ENCODE measurements at regions not wholly inside any gene's neighbourhood (a gene's known extent, or its start where the extent isn't known, plus 50 kb on each side); places are given as distances from the start of the nearest gene placed in this dataset.

DNA sequence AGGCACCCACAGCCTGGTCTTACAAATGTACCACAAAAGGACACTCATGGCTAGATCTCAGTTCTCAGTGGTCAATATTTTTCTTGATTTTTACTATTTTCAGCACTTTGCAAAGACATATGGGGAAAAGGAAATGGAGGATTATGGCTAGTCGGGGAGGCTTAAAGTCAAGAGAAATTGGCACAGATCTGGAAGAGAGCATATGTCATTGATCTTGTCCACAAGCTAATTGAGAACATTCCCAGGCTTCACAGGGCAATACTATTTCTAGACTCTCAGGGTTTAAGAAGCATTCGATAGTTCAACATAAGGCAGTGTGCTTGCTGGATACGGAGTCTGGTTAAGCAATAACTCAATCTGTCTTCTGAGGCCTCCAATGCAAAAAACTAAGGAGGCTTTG lies 285.8 kb downstream of the ZNF608 start:
- H3K4me3 ChIP-seq (ENCODE audit: low read length), result no peak overlapping the region
- no peak for DNase-seq (ENCODE audit: low read depth, low spot score)

DNA sequence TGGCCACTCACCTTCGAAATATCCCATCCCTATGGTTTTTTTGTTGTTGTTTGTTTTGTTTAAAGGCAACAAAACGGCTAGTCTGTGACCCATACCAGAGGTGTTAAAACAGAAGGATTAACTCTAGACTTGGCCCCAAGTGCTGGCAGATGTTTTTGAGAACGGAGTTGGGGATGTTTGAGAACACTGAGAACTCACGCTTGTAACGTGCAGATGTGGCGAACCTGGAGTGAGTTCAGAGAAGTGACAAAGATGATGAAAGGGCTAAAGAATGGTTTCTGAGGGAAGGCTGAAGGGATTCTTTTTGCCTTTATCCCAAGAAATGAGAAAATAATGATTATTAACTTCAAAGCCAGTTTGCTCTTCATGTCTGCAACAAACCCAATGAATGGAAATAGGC lies 286.5 kb downstream of the ZNF608 start:
- H3K4me3 ChIP-seq (ENCODE audit: low read length), result no peak overlapping the region
- no peak for DNase-seq (ENCODE audit: low read depth, low spot score)

DNA sequence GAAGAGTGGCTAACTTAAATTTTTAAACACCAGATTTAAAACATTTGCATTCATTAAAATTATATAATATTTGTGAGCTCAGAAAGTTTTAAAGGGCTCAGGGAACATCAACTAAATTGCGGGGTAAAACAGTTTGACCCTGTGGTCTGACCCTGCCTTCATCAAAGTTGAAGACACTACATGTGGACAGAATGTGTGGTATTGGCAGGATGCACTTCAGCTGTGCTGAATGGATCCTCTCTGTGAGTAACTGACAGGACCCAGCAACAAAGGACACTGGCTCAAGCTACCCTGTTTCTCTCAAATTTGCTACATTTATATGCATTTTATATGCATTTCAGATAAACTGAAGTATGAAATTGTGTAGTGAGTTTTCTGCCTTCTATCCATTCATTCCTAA lies 288.5 kb downstream of the ZNF608 start:
- no peak for DNase-seq (ENCODE audit: low read depth, low spot score)
- no peak overlapping the region for H3K4me3 ChIP-seq (ENCODE audit: low read length)

GRCh38 chr5:124457101-124457500 lies 289.3 kb downstream of the ZNF608 start:
- DNase-seq (ENCODE audit: low read depth, low spot score), result no peak
- no peak overlapping the region for H3K4me3 ChIP-seq (ENCODE audit: low read length)

DNA sequence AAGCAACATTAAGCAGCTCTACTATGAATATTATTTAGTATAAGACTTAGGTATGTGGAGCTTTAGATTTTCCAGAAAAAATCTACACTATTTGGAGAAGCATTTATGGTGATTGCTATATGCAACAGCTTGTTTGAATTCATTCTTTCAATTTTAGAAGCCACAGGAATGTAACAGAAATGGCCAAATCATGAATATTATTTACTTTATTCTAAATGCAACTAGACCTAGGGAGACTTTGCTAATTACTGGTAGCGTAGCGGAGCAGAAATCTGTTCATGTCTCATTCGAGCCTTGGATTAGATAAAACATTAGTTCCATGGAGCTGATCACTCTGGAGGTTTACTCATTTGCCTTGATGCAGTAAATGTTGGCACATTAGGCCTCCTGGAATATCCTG lies 290.2 kb downstream of the ZNF608 start:
- H3K4me3 ChIP-seq (ENCODE audit: low read length), result no peak overlapping the region
- DNase-seq (ENCODE audit: low read depth, low spot score), result no peak

DNA sequence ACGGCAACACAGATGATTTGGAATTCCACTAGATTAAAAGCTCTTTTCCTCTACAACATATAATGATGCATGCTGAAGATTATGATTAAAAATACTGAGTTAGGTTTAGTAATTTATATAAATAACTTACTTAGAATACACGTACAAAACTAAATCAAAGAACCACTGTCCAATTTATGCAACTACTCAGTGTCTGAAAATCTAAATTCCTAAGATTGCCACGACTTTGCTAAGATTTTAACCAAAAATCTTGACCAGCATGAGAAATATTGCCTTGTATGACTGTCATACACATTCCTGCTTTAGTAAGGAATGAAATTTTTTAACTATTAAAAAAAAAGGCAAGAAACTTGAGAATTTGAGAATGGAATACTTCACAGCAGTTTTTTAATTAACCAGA lies 292.4 kb downstream of the ZNF608 start:
- no peak for DNase-seq (ENCODE audit: low read depth, low spot score)
- no peak overlapping the region for H3K4me3 ChIP-seq (ENCODE audit: low read length)

GRCh38 chr5:124453221-124454051 lies 293.0 kb downstream of the ZNF608 start:
- H3K4me3 ChIP-seq (ENCODE audit: low read length), result no peak overlapping the region
- no peak for DNase-seq (ENCODE audit: low read depth, low spot score)

DNA sequence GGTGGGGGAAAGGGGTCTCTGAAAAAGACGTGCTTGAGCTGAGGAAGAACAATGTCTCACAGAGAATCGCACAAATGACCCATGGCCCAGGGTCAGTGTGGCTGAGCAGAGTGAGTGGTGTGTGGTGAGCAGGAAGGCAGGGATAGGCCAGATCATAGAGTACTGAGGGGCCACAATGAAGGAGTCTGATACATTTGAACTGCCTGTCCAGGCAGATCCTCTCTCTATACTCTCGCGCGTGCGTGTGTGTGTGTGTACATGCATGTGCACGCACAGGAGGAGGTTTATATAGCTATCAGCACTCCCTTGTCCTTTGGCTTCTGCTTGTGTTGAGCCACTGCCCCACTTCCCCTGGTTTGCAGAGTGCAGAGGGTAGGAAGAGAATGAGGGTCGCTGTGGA lies 294.0 kb downstream of the ZNF608 start:
- no peak for DNase-seq (ENCODE audit: low read depth, low spot score)
- no peak overlapping the region for H3K4me3 ChIP-seq (ENCODE audit: low read length)

- no peak overlapping the region for H3K4me3 ChIP-seq (ENCODE audit: low read length)
- no peak for DNase-seq (ENCODE audit: low read depth, low spot score)
Measured at GRCh38 chr5:124451721-124452383, 294.6 kb downstream of the ZNF608 start.

- no peak overlapping the region for H3K4me3 ChIP-seq (ENCODE audit: low read length)
- no peak for DNase-seq (ENCODE audit: low read depth, low spot score)
Measured at GRCh38 chr5:124446120-124446519, 300.3 kb downstream of the ZNF608 start.

DNA sequence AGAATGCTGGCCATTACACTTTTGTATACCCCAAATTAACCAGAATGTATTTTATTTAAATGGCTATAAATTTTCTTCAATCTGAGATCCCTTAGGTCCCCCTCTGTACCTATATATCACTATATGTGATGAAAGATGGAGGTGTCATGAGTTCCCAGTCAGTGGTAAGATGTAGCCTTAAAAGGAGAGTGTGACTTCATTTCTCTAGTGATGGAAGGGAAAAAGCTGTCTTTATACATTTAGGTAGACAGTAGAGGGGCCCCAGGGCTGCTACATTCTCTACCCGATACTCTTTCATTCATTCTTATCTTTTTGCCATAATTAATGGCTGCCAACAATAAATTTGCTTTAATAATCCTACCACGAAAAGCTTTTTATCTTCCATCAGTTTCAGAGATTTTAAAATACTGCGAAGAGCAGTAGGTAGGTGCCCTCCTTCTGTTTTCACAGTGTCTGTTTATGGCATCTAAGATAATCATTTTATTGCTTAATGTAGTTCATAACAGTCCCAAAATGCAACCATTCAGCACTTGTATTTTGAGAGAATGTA lies 301.3 kb downstream of the ZNF608 start:
- H3K4me3 ChIP-seq (ENCODE audit: low read length), result no peak overlapping the region
- DNase-seq (ENCODE audit: low read depth, low spot score), result no peak

DNA sequence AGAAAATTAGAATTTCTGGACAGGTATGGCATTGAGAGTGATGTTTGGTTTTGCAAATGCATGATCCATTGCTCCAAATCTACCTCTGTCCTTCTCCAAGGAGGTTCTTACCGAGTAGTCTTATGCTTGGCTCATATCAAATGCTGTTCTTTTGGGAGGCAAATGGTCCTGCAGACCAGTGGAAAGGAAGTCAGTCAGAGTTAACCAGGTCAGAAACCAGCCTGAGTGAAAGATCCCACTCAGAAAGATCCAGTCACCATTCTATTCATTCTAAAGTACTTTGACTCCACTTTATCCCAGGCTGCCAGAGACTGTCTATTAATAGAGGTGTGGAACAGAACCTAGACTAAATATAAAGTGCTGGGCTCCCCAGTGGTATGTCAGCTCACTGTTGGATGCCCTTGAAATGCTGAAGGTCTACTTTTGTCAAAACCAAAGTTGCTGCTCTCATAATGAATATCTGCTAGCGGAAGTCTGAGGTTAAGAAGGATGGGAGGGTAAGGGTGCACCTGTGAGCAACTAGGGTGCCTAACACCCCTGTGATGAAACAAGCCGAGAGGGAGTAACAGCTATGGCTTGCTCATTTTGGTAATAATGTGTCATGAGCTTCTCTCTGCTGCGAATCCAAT lies 302.2 kb downstream of the ZNF608 start:
- no peak overlapping the region for H3K4me3 ChIP-seq (ENCODE audit: low read length)
- no peak for DNase-seq (ENCODE audit: low read depth, low spot score)

DNA sequence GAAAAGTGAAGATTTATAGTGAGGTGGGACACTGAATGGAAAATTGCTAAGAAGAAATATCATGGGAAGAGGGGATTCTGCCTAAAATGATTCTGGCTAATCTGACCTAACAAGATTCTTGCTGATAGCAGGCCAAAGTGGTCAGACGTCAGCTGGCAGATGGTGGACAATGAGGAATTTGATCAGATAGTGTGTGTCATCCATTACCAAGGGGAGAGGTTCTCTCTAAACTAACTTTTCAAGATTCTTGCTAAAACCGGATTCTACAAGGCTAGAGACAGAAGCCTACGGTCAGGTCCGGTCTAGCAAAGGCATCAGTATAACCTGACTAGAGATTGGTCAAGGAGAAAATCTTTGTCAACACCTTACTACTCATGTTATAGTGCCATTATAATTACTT lies 306.0 kb downstream of the ZNF608 start:
- no peak for DNase-seq (ENCODE audit: low read depth, low spot score)
- no peak overlapping the region for H3K4me3 ChIP-seq (ENCODE audit: low read length)

GRCh38 chr5:124439609-124440008 lies 306.8 kb downstream of the ZNF608 start:
- no peak for DNase-seq (ENCODE audit: low read depth, low spot score)
- H3K4me3 ChIP-seq (ENCODE audit: low read length), result no peak overlapping the region

- no peak overlapping the region for H3K4me3 ChIP-seq (ENCODE audit: low read length)
- no peak for DNase-seq (ENCODE audit: low read depth, low spot score)
Measured at GRCh38 chr5:124438903-124439281, 307.5 kb downstream of the ZNF608 start.

DNA sequence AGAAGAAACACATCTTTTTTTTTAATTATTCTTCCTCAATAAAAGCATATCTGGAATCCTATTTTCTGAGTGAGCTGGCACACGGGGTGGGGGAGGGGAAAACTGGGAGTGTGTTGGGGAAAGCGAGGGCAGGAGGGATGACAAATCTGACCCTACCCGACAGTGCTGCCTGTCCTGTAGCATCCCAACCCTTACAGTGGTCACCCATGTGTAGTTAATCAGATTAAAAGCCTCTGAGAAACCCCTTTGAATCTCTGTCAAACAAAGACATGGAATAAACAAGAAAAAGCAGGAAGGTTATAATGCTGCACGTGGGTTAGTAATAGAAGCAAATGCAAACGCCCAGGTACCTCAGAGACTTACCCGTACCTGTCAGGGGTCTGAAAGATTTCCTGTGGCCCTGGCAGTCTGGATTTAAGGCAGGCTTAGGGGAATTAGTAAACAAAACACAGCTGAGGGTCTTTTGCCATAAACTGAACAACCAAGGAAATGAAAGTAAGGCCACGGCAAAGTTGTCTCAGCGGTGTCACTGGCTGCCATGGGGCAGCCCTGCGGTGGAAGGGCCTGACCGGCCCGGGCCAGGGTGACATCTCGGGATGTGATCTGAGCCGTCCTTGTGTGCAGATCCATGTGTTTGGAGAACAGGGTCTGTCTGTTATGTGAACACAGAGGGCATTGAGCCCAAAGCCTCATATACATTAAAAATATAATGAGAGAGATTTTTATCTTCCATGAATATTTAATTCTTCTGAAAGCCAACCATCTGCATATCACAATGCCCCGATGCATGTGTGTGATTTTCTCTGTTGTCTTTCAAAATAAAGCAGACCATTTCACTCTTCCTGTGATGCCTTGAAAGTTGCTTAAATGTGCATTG lies 308.2 kb downstream of the ZNF608 start:
- no peak for DNase-seq (ENCODE audit: low read depth, low spot score)
- no peak overlapping the region for H3K4me3 ChIP-seq (ENCODE audit: low read length)

DNA sequence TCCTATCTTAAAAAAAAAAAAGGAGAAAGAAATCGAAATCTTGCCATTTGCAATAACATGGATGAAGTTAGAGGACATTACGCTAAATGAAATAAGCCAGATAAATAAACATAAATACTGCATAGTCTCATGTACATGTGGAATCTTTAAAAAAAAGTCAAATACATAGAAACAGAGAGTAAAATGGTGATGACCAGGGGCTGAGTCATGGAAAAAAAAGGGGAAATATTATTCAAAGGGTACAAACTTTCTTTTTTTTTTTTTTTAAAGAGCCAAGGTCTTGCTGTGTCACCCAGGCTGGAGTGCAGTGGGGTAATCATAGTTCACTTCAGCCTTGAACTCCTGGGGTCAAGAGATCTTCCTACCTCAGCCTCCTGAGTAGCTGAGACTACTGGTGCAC lies 310.1 kb downstream of the ZNF608 start:
- H3K4me3 ChIP-seq (ENCODE audit: low read length), result no peak overlapping the region
- no peak for DNase-seq (ENCODE audit: low read depth, low spot score)

DNA sequence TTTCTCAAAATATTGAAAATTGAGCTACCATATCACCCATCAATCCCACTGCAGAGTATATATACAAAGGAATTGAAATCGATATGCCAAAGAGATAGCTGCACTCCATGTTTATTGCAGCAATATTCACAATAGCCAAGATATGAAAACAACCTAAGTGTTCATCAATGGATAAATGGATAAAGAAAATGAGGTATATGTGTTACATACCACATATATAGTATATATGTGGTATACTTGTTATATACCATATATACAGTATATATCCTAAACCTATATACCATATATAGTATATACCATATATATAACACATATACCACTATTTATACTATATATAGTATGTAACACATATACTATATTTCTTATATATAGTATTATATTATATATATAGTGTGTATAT lies 313.3 kb downstream of the ZNF608 start:
- no peak overlapping the region for H3K4me3 ChIP-seq (ENCODE audit: low read length)
- DNase-seq (ENCODE audit: low read depth, low spot score), result no peak

DNA sequence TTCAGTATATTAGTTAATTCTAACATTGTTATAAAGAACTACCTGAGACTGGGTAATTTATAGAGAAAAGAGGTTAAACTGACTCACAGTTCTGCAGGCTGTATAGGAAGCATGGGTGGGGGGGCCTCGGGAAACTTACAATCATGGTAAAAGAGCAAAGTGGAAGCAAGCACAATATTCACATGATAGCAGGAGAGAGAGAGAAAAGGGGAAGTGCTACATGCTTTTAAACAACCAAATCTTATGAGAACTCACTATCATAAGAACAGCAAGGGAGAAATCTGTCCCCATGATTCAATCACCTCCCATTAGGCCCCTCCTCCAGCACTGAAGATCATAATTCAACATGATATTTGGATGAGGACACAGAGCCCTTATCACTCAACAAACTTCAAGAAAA lies 324.9 kb downstream of the ZNF608 start:
- no peak for DNase-seq (ENCODE audit: low read depth, low spot score)
- no peak overlapping the region for H3K4me3 ChIP-seq (ENCODE audit: low read length)
